Lung (tissue), 11 donors: ENCODE measurements at regions not wholly inside any gene's neighbourhood (a gene's known extent, or its start where the extent isn't known, plus 50 kb on each side); places are given as distances from the start of the nearest gene placed in this dataset.

Experiments
- ATAC-seq: fragments of 200-7000 bp; cut with Tn5 transposase; one replicate; pipeline ENCODE4 v1.9.1; 2020; ENCODE audit warnings: moderate number of reproducible peaks; ENCODE audit not compliant: insufficient read depth, low FRiP score
- DNase-seq, 3 donors: peaks; one replicate each; pipeline ENCODE4 v3.0.0-alpha.2; 2013 to 2017
- H3K27ac ChIP-seq, 2 donors: one replicate each; pipeline ENCODE4 v1.5.1; 2013; ENCODE audit warnings: mild to moderate bottlenecking in 2 of 2, moderate library complexity in 2 of 2, control low read depth in 1 of 2, inconsistent platforms in 1 of 2, low read depth in 1 of 2, low read length in 1 of 2
- H3K27me3 ChIP-seq, 3 donors: one replicate each; pipeline ENCODE4 v1.5.1; 2013; ENCODE audit warnings: low read length in 2 of 3; ENCODE audit not compliant: control insufficient read depth in 3 of 3, insufficient read depth in 3 of 3
- H3K36me3 ChIP-seq, 4 donors: one replicate each; pipeline ENCODE4 v1.5.1; 2013; ENCODE audit warnings: low read length in 4 of 4, mild to moderate bottlenecking in 1 of 4, moderate library complexity in 1 of 4; ENCODE audit not compliant: control insufficient read depth in 4 of 4, insufficient read depth in 4 of 4
- H3K4me1 ChIP-seq, 5 donors: one replicate each; pipeline ENCODE4 v1.5.1; 2013; ENCODE audit warnings: low read length in 5 of 5, mild to moderate bottlenecking in 2 of 5, moderate library complexity in 1 of 5; ENCODE audit not compliant: control insufficient read depth in 5 of 5, insufficient read depth in 5 of 5
- H3K4me3 ChIP-seq: one replicate; pipeline ENCODE4 v1.5.1; 2013; ENCODE audit warnings: mild to moderate bottlenecking, control low read depth, moderate library complexity
- H3K9ac ChIP-seq, 2 donors: one replicate each; pipeline ENCODE4 v1.5.1; 2013; ENCODE audit warnings: low read length in 2 of 2, control low read depth in 1 of 2; ENCODE audit not compliant: insufficient read depth in 1 of 2
- H3K9me3 ChIP-seq, 4 donors: one replicate each; pipeline ENCODE4 v1.5.1; 2013; ENCODE audit warnings: low read length in 3 of 4, mild to moderate bottlenecking in 1 of 4, moderate library complexity in 1 of 4; ENCODE audit not compliant: control insufficient read depth in 4 of 4, insufficient read depth in 3 of 4
- CTCF ChIP-seq: IDR thresholded peaks from 2 replicates; pipeline ENCODE4 v1.5.1; 2012; ENCODE audit warnings: mild to moderate bottlenecking; ENCODE audit errors: control extremely low read depth, extremely low read depth
- WGBS, 2 donors: extraction: QIAGEN DNeasy Blood & Tissue Kit; methylation state at CpG; one replicate each; pipeline ENCODE4 v1.1.7; 2013; 5-methylcytosine and 5-hydroxymethylcytosine counted together
- donor health status: control.
- donor health status: control.
- donor health status: Bipolar disorder and iron deficiency.
- donor health status: healthy.
- donor health status: DM: yes; HTN: yes; CAD: no.

GRCh38 chr17:53141731-53142130, 681.0 kb upstream of the KIF2B start:
- TF ChIP-seq CTCF, result no peak
- Histone ChIP-seq H3K27ac (no peak overlapping the region), H3K9me3 (no peaks in the 10 kb centered on the region), H3K9ac (no peak overlapping the region), H3K4me1 (peaks cover 0 to 5% (median 0%) of the 10 kb centered on the region in 5 donors), H3K27me3 (no peaks in the 10 kb centered on the region), H3K4me3 (no peak overlapping the region), H3K36me3 (no peaks in the 10 kb centered on the region)
- no peak for DNase-seq
- ATAC-seq, result no peak
- 86 to 88% methylated on average over 3 of the region's 3 CpGs for WGBS, 2 donors

- 56 to 59% methylated on average over 3 of the region's 3 CpGs for WGBS, 2 donors
- DNase-seq (no peak), ATAC-seq (no peak)
Measured at GRCh38 chr17:53141280-53141679, 681.4 kb upstream of the KIF2B start.

GRCh38 chr17:53137869-53138268, 684.9 kb upstream of the KIF2B start:
- no peaks in the 10 kb centered on the region for H3K9me3 ChIP-seq
- H3K4me3 ChIP-seq, result no peak overlapping the region
- no peaks in the 10 kb centered on the region for H3K36me3 ChIP-seq
- no peak overlapping the region for H3K9ac ChIP-seq
- TF ChIP-seq CTCF, result no peak
- DNase-seq (peak in 1 of 3 donors; percentile 15), ATAC-seq (no peak)
- no peaks in the 10 kb centered on the region for H3K27me3 ChIP-seq
- peaks cover 0 to 6% (median 2%) of the 10 kb centered on the region in 5 donors for H3K4me1 ChIP-seq
- H3K27ac ChIP-seq, result no peak overlapping the region

More at GRCh38 chr17:53141280-53141679, 681.4 kb upstream of the KIF2B start:
- H3K27ac ChIP-seq, result no peak overlapping the region
- H3K9me3 ChIP-seq, result no peaks in the 10 kb centered on the region
- no peaks in the 10 kb centered on the region for H3K27me3 ChIP-seq
- no peak overlapping the region for H3K9ac ChIP-seq
- H3K36me3 ChIP-seq, result no peaks in the 10 kb centered on the region
- H3K4me1 ChIP-seq, result peaks cover 0 to 5% (median 0%) of the 10 kb centered on the region in 5 donors
- TF ChIP-seq CTCF, result no peak
- H3K4me3 ChIP-seq, result no peak overlapping the region

- DNase-seq (peak in 1 of 3 donors; percentile 9), ATAC-seq (no peak)
- peaks cover 0 to 6% (median 2%) of the 10 kb centered on the region in 5 donors for H3K4me1 ChIP-seq
- H3K9me3 ChIP-seq, result no peaks in the 10 kb centered on the region
- H3K9ac ChIP-seq, result no peak overlapping the region
- no peaks in the 10 kb centered on the region for H3K36me3 ChIP-seq
- H3K27me3 ChIP-seq, result no peaks in the 10 kb centered on the region
- H3K27ac ChIP-seq, result no peak overlapping the region
- 33 to 43% methylated on average over 3 of the region's 3 CpGs for WGBS, 2 donors
- H3K4me3 ChIP-seq, result no peak overlapping the region
- TF ChIP-seq CTCF, result no peak
Measured at GRCh38 chr17:53135969-53136368, 686.8 kb upstream of the KIF2B start.
